NT2/D1 (cell line): ENCODE measurements at regions not wholly inside any gene's neighbourhood (a gene's known extent, or its start where the extent isn't known, plus 50 kb on each side); places are given as distances from the start of the nearest gene placed in this dataset.

ENCODE experiments used
- SUZ12 ChIP-seq: IDR thresholded peaks from 2 replicates; pipeline ENCODE4 v1.6.1; 2011; ENCODE audit not compliant: insufficient read length, insufficient read depth; ENCODE audit errors: extremely low read depth
- YY1 ChIP-seq: IDR thresholded peaks from 2 replicates; pipeline ENCODE4 v1.6.1; 2011; ENCODE audit not compliant: insufficient read length, insufficient read depth
- ZNF274 ChIP-seq: IDR thresholded peaks from 2 replicates; pipeline ENCODE4 v1.6.1; 2011; ENCODE audit warnings: mild to moderate bottlenecking, low read depth, low read length

DNA sequence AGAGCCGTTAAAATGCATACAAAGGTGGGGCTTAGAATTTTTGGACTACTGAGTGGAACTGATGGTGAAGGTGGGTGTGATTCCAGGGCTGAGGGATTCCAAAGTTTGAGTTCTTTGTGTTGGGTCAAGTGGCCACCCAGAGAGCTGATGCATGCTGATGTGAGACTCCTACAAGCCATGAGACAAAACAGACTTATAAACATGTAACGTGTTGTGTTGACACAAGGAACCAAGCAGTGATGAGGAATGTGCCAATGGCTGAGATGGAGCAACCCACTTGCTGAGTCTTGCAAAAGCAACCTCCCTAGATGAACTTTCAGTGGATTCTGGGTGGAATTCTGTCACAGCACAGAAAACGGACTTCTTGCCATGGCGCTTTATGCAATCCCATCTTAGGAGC lies 289.0 kb downstream of the TLE3 start:
- no peak for TF ChIP-seq ZNF274
- TF ChIP-seq YY1 = no peak
- no peak for TF ChIP-seq SUZ12
